GM12891 (cell line): ENCODE measurements at regions not wholly inside any gene's neighbourhood (a gene's known extent, or its start where the extent isn't known, plus 50 kb on each side); places are given as distances from the start of the nearest gene placed in this dataset.

Source experiments
- POLR2A ChIP-seq: IDR thresholded peaks from 2 replicates; pipeline ENCODE4 v1.6.1; 2011; ENCODE audit warnings: low read depth, low read length, control low read depth
- POLR2AphosphoS5 ChIP-seq: IDR thresholded peaks from 2 replicates; pipeline ENCODE4 v1.6.1; 2011; ENCODE audit warnings: low read depth, low read length, control low read depth
- POU2F2 ChIP-seq: IDR thresholded peaks from 2 replicates; pipeline ENCODE4 v1.6.1; 2011; ENCODE audit warnings: low read depth, mild to moderate bottlenecking, control low read depth, low read length, moderate library complexity
- TAF1 ChIP-seq: IDR thresholded peaks from 2 replicates; pipeline ENCODE4 v1.6.1; 2011; ENCODE audit warnings: low read depth, low read length, control low read depth

DNA sequence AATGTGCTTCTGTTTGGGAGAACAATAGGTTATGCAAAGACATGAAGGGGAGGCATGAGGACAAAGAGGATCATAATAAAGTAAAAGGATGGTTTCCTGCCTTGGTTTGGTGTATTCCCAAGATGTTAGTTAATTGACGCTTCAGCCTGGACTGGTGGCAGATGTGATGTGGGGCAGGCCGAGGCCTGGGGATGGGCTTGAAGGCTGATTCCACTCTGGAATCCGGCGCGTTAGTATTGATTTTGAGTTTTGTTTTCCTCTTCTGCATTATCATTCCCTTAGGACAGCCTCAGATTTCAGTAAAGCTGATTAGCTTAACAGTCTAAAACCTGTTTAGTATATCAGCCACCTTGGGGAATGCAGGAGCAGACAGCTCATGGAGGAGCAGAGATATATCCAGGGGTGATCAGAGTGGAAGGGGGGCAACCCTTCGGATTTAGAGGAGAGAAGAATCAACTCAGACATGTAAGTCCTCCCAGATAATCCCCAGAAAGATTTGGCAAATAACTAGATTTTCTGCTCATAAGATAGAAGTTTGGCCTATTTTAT lies 159.8 kb upstream of the MTPN start:
- TF ChIP-seq POLR2A: no peak
- TF ChIP-seq POLR2AphosphoS5: no peak
- no peak for TF ChIP-seq TAF1
- no peak for TF ChIP-seq POU2F2
